NCI-H1417 treated with DMSO at 0.1 percent for 48 hours (cell line): ENCODE measurements at regions not wholly inside any gene's neighbourhood (a gene's known extent, or its start where the extent isn't known, plus 50 kb on each side); places are given as distances from the start of the nearest gene placed in this dataset.

Experiments
- DNase-seq: peaks from one replicate; lab custom pipeline; 2025; lab: John Stamatoyannopoulos, UW

DNA sequence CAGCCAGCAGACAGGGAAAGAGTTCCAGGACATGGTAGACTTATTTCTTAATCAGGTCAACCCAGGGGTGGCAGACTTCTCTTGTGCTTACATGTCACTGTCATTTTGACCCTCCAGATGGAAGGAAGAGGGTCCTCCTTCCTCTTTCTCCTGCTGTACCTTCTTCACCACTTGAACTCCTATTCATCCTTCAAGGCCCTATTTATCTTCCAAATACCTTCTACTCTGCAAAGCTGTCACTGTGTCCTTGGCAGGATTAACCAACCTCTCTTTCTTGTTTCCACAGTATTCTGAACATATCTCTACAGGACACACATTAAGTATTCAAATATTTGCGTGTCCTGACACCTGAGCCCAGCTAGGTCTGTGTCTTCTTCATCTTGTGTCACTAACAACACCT is 163.1 kb downstream of the DICER1 start:
- no peak for DNase-seq

DNA sequence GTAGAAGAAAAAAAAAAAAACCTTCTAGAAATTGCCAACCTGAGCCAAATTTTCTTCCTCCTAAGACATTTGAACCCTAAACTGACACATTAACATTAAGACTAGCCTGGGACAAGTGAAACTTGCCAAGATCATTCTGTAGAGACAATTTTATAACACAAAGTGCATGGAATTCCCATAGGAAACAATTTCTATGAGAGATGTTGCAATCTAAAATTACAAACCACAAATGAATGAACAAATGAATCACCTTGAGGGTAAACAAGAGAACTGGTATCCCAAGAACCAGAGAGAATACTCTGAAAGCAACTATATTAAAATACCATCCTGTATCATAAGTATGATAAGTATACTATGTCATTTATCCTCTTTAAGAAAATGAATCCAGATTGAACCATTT is 165.3 kb downstream of the DICER1 start:
- no peak for DNase-seq

DNA sequence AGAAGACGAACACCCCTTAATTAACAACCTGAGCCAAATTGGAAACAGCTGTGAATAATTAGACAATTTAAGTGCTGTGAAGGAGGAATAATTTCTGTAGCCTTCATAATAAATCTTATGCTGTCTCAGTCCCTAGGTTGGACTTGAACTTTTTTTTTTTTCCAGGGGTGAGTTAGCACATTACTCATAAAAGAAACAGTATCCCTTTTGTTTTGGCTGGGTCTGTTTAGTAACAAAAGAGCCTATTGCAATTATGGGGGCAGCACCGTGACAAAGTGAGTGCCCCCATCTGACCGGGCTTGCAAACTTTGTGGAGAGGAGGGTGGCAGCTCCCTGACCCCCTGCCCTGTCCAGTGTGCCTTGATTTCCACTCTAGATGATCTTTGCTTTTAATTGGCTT is 167.4 kb downstream of the DICER1 start:
- no peak for DNase-seq

DNA sequence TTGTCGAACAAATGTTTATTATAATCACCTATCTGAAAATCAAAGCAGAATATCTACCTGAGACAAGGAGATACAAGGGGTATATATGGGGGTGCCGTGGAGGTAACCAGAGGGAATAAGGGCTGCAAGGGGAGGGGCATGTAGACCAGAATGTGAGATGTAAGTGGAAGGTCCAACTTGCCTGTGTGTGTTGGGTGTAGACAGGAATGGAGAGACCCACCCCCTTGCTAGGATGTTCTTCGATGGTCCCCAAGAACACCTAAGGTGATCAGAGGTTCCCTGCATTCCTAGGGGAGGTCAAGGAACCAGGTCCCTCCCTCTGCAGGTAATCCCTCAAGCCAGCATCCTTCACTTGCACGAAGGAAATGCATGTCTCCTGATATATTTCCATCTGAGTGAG is 167.9 kb downstream of the DICER1 start:
- no peak for DNase-seq

DNA sequence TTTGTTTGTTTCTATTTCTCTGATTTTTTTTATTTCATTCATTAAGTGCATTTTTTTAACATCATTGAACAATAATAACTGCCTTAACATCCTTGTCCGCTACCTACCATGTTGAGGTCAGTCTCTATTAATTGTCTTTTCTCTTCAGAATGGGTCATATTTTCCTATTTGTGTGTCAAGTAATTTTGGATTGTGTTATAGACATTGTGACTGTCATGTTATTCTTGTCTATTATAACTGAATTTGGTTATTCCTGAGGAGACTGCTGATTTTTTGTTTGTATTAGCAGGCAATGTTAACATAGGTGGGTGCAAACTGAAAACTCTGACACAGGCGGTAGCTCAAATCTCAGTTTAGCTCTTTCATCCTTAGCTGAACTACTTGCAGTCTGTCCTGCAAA is 169.9 kb downstream of the DICER1 start:
- no peak for DNase-seq

DNA sequence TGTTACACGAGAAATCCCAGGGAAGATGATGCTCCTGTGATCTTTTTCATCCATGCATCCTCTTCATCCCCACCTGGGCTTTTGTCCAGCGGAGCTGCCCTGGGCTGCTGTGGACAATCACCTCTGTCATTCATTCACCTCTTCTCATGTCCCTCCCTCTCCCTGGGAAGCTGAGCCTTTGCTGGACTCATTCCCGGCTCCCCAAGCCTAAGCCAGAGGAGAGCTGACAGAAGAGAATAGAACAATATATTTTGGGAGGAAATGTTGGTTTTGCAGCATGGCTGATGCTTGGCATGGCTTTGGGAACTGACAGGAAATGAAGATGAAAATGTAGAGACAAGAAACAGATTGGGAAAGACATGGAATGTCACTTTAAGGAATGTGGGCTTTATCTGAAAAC is 177.4 kb downstream of the DICER1 start:
- DNase-seq, result no peak

DNA sequence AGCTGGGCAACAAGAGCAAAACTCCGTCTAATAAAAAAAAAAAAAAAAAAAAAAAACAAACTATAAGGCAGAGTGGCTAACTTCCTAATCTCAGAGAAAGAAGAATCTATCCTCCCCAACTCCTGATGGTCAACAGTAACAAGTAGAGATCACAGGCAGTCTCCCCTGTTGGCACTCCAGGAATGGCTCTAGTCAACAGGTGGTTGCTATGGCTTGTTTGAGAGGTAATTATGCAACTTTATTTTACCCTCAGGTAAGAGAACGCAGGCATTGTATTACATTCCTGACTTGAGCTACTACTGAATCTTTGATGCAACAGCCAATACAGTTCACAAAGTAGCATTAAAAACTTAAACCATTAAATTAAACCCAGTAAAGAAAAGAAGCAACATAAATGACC is 180.3 kb downstream of the DICER1 start:
- no peak for DNase-seq

DNA sequence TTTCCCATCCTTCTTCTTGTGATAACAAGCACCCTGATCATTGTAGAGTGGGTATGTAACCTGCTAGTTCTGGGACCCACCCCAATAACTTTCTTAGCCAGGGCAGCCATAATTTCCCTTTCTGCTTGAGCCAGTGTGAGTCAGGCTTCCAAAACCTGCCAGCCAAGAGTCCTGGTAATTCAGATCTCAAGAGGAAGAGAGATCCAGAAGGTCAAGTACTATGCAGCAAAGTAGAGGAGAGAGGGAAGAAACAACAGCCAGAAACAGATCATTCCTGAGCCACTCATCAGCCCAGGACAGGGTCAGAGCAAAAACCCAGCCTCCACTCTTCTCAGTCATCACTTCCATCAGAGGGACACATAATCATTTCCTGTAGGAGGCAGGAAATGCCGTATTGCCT is 182.0 kb downstream of the DICER1 start:
- no peak for DNase-seq

DNA sequence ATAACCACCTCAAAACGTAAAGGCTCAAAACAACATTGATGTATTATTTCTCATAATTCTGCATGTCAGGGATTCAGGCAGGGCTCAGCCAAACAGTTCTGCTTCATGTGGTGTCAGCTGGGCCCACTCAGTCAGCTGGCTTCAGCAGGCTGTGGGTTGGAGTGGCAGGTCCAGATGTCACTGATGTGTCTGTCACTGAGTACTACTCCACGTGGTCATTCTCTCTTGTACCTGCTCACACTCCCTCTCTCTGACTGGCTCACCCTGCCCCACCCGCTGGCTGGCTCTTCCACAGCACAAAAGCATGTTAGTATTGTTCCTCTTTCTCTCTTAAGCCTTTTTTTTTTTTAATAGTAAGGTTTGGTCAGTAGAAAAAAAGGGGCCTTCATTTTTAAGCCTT is 182.4 kb downstream of the DICER1 start:
- no peak for DNase-seq

DNA sequence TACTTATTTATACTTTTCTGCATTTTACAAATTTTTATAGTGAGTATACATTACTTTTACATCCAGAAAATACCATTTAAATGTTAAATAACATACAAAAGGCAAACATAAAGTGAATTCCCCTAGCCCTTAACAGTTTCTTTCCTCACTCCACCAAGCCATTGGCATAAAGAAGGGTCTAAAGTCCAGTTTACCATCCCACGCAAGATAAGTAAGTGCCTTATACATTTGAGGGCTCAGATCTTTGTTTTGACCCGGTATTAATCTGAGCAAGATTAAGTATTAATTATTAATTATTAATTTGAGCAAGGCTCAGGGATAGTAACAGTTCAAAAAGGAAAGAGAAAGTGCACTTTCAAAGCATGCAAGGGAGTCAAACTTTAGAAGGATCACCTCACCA is 182.9 kb downstream of the DICER1 start:
- DNase-seq, result no peak

DNA sequence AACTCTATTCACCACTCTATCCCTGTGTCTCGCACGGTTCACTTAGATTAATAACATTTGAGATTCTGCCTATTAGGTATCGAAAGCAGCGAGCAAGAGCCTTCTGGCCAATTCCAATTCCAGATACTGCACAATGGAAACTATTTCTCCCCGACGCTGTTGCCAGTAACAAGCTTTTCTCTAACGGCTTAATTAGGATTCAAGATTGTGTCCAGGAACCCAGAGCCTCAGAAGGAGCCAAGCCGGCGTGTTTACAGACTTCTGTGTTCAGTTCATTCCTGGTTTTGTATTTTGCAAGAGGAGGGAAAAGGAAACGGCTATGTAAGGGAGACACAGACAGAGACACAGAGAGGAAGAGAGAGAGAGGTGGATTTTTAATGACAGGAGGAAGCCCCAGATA is 185.6 kb downstream of the DICER1 start:
- no peak for DNase-seq

DNA sequence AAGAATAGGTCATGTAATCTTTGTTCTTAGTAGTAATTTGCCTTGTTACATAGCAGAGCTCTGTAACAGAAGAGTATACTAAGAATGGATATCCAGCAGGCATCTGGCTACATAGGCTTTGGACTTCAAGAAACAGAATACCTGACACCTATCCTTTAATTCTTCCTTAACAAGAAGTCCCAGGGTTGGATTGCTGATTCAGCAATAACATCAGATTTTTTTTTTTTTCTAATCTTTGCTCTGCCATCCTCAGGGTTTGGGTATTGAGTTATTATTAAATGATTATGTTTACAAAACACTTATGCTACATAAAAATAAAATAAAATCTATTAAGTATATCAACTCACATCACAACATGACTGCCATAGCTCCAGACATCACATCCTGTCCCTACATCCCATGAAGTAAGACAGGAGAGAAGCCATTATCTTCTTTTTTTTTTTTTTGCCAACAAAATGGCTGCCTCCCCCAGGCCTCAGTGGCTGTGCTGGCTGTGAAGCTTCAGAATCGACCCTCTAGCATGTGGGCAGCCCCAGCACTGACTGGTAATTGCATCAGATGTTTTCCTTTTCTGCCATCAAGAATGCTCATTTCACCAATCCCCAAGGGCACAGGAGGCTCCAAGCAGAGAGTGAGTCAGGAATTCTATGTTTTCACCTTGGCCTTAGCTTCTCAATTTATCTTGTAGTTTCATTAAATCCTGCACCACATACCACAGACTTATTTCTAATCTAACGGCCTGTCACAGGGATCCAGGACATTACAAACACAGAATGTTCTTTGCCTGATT is 186.2 kb downstream of the DICER1 start:
- DNase-seq, result no peak

DNA sequence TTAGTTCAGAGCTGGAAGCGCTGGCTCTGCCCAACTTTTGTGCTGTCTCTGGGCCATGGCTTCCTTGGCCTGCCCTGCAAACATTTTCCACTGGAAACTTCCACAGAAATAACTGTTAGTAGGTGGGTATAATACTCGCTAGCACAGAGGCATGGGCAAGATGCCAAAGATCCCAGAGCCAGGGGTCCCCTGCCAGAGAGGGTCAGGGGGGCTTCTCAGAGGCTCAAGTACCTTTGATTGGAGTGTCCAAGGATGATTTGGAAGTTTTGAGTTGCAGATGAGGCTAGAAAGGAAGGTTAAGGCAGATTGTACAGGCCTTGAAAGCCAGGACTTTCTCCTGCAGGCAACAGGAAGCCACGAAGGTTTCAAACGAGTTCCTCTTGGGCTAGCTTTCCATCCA is 187.6 kb downstream of the DICER1 start:
- no peak for DNase-seq

DNA sequence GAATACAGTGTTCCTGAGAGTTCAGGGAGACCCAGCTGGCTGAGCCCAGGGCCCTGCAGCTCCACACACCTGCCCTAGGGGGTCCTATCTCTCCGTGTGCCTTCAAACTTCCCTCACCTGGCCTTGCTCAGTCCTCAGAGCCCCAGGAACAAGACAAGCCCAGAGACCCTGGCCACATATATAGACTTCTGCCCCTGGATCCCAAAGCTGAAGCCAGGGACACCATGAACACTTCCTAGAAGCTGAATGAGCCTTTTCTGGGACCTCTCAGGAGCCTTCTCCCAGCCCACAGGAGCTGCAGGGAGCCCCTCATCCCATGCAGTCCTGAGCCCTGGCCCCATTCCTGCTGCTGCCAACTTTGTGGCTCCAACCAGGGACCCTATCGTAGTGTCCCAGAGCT is 190.5 kb downstream of the DICER1 start:
- DNase-seq, result no peak

DNA sequence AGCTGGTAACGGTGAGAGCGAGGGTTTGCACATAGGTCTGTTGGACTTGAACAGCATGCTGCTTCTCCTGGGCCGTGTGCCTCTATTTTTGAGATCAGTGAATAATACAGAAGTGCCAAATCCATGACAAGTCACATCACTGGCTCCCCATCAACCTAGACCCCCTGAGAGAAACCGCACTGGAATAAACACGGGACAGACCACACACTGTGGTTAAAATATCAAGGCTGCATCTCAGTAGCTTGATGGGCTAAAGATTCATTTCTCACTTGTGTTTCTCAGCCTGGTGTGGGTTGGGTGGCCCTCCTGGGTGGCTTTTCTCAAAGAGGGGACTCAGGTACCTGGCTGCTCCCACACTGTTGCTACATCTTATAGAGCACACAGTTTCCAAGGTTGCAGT is 191.0 kb downstream of the DICER1 start:
- no peak for DNase-seq

DNA sequence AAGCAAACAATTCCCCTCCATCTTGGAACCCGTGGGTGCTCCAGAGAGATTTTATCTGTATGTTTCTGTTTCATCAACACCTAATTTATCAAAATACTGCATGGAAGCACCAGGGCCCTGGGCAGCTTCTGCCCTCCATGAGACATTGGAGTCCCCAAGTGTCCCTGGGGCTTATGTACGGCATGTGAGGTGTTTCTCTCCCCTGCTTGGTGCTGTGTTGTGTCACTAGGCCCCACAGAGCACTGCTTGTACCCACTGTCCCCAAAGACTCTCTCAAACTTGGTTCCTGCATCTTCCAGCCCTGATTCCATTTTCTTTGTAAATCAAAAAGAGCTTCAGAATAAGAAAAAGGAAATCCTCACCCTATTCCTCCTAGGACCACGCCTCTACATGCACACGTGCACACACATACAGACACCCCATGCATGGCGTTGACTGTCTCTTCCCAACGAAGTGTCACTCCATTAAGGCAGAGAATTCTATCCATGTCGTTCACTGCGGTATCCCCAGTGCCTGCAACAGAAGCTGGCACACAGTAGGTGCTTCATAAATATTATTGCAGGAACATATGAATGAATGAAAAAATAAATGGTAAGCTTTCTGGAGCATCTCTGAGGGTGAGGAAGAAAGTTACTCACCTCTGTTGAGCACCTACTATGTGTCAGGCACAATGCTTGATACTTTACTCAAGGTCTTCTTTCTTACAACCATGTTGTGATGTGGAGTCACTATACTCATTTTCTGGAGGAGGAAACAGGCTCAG is 191.6 kb downstream of the DICER1 start:
- DNase-seq, result no peak

DNA sequence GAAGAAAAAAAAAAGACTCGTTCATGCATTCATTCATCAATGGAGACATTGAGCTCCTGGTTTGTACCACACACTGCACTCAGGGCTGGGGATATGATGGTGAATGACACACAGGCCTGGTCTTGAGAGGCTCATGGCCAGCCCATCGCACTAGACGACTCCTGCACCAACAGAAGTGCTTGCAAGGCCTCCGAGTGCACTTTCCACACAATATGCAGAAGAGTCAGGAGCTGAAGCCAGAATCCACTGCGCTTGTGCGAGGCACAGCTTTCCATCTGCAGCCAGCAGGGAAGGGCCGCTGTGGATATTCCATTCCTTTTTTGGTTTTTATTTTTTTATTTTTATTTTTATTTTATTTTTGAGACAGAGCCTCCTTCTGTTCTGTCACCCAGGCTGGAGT is 192.4 kb downstream of the DICER1 start:
- no peak for DNase-seq

DNA sequence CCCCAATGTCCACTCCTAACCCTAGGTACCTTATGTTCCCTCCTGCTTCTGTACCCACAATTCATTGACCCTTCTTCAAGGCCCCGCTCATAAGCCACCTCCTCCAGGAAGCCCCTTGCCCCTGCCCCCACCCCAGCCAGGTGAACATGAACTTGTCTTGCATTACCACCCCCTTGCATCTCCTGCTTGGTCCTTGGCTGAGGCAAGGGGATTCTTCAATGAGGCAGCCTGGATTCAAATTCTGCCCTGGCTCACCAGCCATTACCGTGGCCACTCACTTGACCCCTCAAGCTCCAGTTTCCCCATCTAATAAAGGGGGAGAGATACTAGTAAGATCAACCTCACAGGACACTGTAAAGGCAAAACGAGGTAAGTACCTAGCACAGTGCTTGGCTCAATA is 193.1 kb downstream of the DICER1 start:
- DNase-seq, result no peak

DNA sequence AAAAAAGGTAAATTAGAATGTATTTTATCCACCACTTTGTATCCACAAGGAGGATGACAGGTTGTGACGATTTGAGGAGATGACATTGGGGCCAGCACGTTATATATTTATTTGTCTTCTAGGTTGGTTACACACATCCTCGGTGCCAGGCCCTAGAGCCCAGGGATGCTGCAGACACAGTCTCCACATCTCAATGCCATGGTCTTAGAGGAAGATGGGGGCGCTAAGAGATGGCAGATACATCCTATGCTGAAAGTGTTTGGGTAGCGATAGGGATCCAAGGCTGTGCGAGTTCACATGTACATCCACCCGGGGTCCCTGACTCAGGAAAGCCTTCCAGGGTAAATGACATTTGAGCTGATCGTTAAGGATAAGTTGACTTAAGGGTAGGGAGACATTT is 193.1 kb upstream of the GSC start:
- no peak for DNase-seq

DNA sequence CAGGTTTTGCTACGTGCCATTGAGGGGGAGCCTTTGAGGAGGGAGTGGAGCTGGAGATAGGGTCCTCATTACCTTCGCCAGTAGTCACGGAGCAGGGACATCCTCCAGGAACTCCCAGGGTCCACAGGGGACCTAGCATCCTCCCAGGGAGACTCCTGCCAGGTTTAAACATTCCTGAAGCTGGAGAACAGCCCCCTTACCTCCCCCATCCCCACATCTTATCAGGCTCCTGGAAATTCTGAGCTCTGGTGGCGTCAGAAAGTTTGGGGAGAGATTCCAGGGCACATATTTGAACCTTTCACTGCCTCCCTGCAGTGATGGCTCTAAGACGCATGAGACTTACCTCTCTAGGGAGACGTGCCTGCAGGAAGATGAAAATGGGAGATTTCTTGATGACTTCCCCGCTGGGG is 192.3 kb upstream of the GSC start:
- no peak for DNase-seq

DNA sequence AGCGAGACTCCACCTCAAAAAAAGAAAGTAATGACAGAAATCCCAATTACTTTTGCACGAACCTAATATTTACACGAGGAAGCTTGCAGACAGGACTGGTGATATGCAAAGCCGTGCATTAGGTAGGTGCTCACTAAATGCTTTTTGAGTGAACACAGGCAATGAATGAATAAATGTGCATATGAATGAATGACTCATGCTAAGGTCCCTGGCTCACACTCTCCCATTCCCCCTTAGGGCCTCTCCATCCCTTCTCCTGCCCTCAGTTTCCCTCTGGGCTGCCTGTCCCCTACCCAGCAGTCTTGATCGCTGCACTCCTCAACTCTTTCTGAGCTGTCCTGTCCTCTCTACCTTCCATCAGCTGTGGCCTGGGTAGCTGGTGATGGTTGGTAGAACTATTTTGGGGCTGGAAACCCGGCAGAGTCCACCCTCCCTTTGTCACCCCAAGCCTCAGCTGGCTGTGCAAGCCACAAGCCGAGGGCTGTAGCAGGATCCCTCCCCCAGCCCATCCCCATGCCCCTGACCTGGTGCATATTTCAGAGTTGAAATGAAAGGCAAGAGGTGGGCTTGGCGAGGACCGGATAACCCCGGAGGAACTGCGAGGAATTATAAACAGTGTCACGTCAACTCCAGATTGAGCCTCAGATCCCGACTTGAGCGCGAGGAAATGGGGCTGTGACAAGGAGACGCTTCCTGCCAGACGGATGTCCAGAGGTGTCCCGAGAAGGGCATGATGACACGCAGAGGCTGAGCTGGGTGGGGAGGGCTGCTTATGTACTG is 191.7 kb upstream of the GSC start:
- no peak for DNase-seq

DNA sequence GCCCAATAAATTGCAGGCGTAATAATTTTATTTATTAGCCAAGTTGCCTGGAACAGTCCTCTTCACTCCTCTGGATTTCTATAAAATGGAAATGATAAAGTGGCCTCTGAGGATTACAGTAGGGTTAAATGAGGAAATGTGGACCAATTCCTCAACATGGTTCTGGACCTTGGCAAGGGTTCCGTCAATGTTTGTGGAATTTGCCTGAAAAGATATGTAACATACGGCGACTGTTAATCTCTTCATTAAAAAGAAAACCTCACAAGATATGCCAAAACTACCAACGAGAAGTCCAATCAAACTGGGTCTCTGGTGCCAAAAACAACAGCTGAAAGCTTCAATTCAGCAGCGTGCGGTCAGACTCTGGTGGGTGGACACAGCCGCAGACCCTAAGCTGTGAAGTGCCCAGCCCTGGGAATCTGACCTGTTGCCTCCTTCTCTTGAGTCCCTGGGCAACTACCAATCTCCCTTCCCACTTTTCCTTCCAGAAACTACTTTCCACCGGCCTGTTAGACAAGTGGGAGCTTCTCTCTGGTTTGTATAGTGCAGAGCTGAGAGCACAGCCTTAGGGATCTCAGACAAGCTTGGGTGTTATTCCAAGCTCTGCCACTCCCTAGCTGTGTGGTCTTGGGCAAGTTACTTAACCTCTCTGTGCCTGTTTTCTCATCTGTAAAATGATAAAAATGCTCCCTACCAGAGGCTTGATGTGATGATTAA is 190.5 kb upstream of the GSC start:
- DNase-seq, result no peak
